Naive B cell (primary cell): ENCODE measurements at regions not wholly inside any gene's neighbourhood (a gene's known extent, or its start where the extent isn't known, plus 50 kb on each side); places are given as distances from the start of the nearest gene placed in this dataset.

Experiments
- ATAC-seq, 2 donors: fragments of 150-1000 bp; cut with Tn5 transposase; 2 replicates each; pipeline ENCODE4 v1.10.0; 2021; ENCODE audit warnings: low read depth in 2 of 2, mild to moderate bottlenecking in 2 of 2, moderate library complexity in 2 of 2
- DNase-seq: peaks from one replicate; pipeline ENCODE4 v3.0.0; 2022
- H3K27ac Mint-ChIP-seq, 6 donors: one replicate each; pipeline ENCODE4 v1.8.0; 2020 to 2022; ENCODE audit warnings: mild to moderate bottlenecking in 6 of 6, mixed read lengths in 6 of 6, moderate library complexity in 5 of 6, inconsistent platforms in 2 of 6
- H3K27me3 Mint-ChIP-seq, 3 donors: one replicate each; pipeline ENCODE4 v1.8.0; 2021 to 2022; ENCODE audit warnings: mixed read lengths in 3 of 3, mild to moderate bottlenecking in 1 of 3
- H3K36me3 Mint-ChIP-seq, 2 donors: one replicate each; pipeline ENCODE4 v1.8.0; 2020 to 2022; ENCODE audit warnings: mixed read lengths in 2 of 2, inconsistent platforms in 1 of 2, mild to moderate bottlenecking in 1 of 2
- H3K4me1 Mint-ChIP-seq, 3 donors: one replicate each; pipeline ENCODE4 v1.8.0; 2020 to 2022; ENCODE audit warnings: mixed read lengths in 3 of 3, inconsistent platforms in 1 of 3, mild to moderate bottlenecking in 1 of 3, moderate library complexity in 1 of 3
- H3K4me3 Mint-ChIP-seq, 8 donors: one replicate each; pipeline ENCODE4 v1.8.0; 2020 to 2022; ENCODE audit warnings: mild to moderate bottlenecking in 8 of 8, mixed read lengths in 8 of 8, moderate library complexity in 8 of 8, inconsistent platforms in 2 of 8
- H3K9me3 Mint-ChIP-seq, 7 donors: one replicate each; pipeline ENCODE4 v1.8.0; 2020 to 2022; ENCODE audit warnings: mixed read lengths in 7 of 7, mild to moderate bottlenecking in 5 of 7, inconsistent platforms in 2 of 7, moderate library complexity in 1 of 7

DNA sequence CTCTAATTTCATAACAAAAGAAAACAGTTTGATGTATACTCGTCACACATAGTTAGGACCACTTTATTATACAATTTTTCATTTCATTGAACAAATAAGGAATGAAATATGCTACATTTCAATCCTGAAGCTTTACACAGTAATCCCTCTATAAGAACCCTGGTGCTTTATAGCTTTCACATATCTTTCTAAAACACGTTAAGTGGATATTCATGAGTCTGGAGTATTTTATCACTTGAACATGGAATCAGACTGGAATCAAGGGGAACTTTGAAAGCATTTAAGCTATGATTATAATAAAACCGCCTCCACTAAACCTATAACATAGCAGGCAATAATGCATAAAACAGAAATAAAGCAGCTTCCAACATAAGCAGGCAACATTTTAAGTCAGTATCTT is 476.6 kb downstream of the COL11A1 start:
- Mint-ChIP-seq H3K27me3 (no peaks in the 10 kb centered on the region), H3K4me1 (no peaks in the 10 kb centered on the region), H3K27ac (no peak overlapping the region), H3K36me3 (no peaks in the 10 kb centered on the region), H3K4me3 (no peak overlapping the region), H3K9me3 (peaks cover 0 to 3% (median 0%) of the 10 kb centered on the region in 7 donors)
- ATAC-seq (no peak), DNase-seq (no peak)

DNA sequence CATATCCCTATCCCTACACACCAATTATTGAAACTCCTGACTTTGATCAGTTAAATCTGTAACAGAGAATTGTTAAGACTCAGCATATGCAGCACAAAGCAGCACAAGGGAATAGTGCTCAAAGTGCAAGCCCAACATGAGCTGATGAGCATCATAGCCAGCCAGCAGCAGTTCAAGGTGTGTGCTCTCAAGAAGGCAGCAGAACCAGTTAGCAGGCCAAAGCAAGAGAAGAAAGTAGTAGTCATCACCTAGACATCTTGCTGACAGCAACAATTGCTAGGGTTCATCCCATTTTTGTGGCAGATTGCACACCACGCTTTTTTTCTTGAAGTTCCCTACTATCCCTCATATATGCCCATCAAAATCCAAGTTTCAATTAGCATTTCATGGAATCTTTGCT is 478.3 kb downstream of the COL11A1 start:
- Mint-ChIP-seq H3K9me3 (peaks cover 0 to 6% (median 1%) of the 10 kb centered on the region in 7 donors), H3K27me3 (no peaks in the 10 kb centered on the region), H3K36me3 (no peaks in the 10 kb centered on the region), H3K4me1 (no peaks in the 10 kb centered on the region), H3K27ac (no peak overlapping the region), H3K4me3 (no peak overlapping the region)
- DNase-seq (no peak), ATAC-seq (no peak)

DNA sequence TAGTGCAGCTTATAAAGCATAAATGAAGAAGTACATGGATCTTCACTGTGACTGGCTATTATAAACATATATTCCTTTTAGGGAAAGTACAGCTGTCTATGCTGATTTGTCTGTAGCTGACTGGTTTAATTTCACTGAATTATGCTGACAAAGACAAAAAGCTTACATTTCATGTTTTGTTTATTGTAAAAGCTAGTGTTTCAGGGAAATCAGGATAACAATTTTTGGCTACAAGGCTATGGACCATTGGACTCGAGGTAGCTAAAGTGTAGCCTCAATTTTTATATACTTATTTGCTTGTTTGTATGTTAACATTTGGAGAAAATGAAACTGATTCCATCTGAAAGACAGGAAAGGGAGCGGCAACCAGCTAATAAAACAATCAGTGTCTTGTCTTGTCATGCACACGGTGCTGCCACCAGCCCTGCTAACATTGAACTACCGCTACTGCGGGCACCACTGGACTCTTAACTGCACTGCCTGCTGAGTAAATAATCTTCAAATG is 480.2 kb downstream of the COL11A1 start:
- ATAC-seq (no peak), DNase-seq (no peak)
- Mint-ChIP-seq H3K4me1 (no peaks in the 10 kb centered on the region), H3K4me3 (no peak overlapping the region), H3K9me3 (peaks cover 0 to 6% (median 0%) of the 10 kb centered on the region in 7 donors), H3K27ac (no peak overlapping the region), H3K27me3 (no peaks in the 10 kb centered on the region), H3K36me3 (no peaks in the 10 kb centered on the region)

DNA sequence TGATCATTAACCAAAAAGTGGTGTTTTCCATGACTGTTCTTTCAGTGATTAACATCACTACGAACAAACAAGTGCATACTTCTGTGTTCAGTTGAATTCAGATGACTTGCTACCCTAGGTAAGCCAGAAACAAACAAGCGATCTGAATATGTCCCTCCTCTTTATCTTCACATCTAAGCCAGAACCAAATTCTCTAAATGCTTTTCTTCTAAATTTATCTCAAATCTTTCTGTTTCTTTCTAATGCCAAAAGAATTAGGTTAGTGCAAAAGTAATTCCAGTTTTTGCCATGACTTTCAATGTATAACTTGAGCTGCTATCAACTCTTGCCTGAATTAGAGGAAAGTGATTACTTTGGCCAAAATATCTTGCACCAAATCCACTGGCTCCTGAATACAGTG is 481.2 kb downstream of the COL11A1 start:
- Mint-ChIP-seq H3K4me1 (no peaks in the 10 kb centered on the region), H3K4me3 (no peak overlapping the region), H3K27me3 (no peaks in the 10 kb centered on the region), H3K9me3 (peaks cover 0 to 6% (median 0%) of the 10 kb centered on the region in 7 donors), H3K36me3 (no peaks in the 10 kb centered on the region), H3K27ac (no peak overlapping the region)
- DNase-seq (no peak), ATAC-seq (no peak)

DNA sequence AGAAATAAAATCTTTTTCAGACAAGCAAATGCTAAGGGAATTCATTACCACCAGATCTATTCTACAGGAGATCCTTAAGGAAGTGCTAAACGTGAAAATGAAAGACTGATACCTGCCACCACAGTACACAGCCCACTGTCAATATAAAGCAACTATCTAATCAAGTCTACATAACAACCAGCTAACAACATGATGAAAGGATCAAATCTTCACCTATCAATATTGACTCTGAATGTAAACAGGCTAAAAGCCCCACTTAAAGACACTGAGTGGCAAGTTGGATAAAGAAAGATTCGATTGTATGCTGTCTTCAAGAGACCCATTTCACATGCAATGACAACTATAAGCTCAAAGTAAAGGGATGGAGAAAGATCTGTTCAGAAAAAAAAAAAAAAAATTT is 492.4 kb downstream of the COL11A1 start:
- no peak for ATAC-seq
- Mint-ChIP-seq H3K4me3 (no peak overlapping the region), H3K9me3 (peaks cover 0 to 10% (median 4%) of the 10 kb centered on the region in 7 donors), H3K27me3 (no peaks in the 10 kb centered on the region), H3K4me1 (no peaks in the 10 kb centered on the region), H3K36me3 (no peaks in the 10 kb centered on the region), H3K27ac (no peak overlapping the region)
- DNase-seq: no peak

DNA sequence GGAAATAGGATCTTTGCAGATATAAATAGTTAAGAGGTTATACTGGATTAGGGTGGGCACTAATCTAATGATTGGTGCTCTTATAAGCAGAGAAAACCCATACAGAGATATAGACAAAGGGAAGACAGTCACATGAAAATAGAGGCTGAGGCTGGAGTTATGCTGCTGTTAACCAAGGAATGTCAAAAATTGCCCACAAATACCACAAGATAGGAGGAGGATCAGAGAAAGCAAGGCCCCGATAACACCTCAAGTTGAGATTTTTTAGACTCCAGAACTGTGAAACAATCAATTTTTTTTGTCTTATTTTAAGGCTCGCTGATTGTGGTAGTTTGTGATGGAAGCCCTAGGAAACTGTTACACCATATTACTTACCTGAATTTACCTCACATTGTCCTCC is 513.2 kb downstream of the COL11A1 start:
- no peak overlapping the region for H3K27ac Mint-ChIP-seq
- peaks cover 0 to 4% (median 0%) of the 10 kb centered on the region in 7 donors for H3K9me3 Mint-ChIP-seq
- no peaks in the 10 kb centered on the region for H3K27me3 Mint-ChIP-seq

DNA sequence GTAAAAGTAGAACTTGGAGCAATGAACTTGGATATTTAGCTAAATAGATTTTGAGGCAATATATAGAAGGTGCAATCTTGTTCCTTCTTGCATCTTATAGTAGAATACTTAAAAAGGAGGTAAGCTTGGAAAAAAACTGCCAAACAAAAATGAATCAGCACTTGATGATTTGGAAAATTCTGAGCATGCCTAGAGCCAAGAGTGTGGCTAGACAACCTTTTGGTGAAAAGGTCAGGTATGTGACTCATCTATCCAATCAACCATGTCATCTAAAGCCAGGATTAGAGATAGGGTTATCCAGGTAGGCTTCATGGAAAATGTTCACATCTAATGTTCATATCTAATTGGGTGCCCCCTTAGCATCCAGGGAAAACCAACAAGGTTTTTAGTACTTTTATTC is 515.0 kb downstream of the COL11A1 start:
- Mint-ChIP-seq H3K4me3 (no peak overlapping the region), H3K36me3 (no peaks in the 10 kb centered on the region), H3K27ac (no peak overlapping the region), H3K9me3 (peaks cover 0 to 4% (median 0%) of the 10 kb centered on the region in 7 donors), H3K4me1 (no peaks in the 10 kb centered on the region), H3K27me3 (no peaks in the 10 kb centered on the region)
- ATAC-seq: no peak
- no peak for DNase-seq

More for the DNA sequence above, 513.2 kb downstream of the COL11A1 start:
- no peaks in the 10 kb centered on the region for H3K36me3 Mint-ChIP-seq
- no peak for DNase-seq
- ATAC-seq: no peak
- no peaks in the 10 kb centered on the region for H3K4me1 Mint-ChIP-seq
- H3K4me3 Mint-ChIP-seq: no peak overlapping the region

DNA sequence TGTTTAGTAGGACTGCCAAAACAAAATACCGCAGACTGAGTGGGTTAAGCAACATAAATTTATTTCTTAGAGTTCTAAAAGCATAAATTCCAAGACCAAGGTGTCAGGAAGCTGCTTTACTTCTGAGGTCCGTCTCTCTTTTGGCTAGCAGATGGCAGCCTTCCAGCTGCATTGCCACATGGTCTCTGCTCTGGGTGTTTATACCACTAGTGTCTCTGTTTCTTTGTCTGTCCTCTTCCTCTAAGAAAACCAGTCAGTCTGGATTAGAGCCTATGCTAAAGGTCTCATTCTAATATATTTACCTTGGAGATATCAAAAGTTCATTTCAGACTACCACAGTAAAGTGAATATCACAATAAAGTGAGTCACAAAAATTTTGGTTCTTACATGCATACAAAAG is 519.8 kb downstream of the COL11A1 start:
- no peak overlapping the region for H3K4me3 Mint-ChIP-seq
- no peaks in the 10 kb centered on the region for H3K27me3 Mint-ChIP-seq

DNA sequence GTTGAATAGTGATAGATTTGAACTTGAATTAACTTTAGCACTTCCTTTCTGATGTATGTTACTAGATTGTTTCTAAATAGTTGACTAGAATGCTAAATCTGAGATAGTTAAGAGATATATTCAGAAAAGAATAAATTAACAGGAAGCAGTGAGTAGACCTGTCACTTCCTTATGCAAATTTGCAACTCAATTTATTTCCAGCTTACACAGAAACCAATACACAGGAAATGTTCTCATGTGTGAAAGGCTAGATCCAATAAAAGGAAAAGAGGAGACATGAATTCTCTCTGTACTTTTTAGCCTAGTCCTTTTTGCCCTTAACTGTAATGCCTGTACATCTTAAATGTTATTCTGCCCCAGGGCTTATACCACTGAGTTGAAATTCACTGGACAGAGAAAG is 522.3 kb downstream of the COL11A1 start:
- Mint-ChIP-seq H3K27ac (no peak overlapping the region), H3K4me1 (no peaks in the 10 kb centered on the region), H3K4me3 (no peak overlapping the region), H3K36me3 (no peaks in the 10 kb centered on the region), H3K9me3 (peaks cover 0 to 8% (median 2%) of the 10 kb centered on the region in 7 donors), H3K27me3 (no peaks in the 10 kb centered on the region)
- ATAC-seq: no peak
- no peak for DNase-seq

More for the DNA sequence above, 519.8 kb downstream of the COL11A1 start:
- Mint-ChIP-seq H3K27ac (no peak overlapping the region), H3K9me3 (no peaks in the 10 kb centered on the region), H3K36me3 (no peaks in the 10 kb centered on the region), H3K4me1 (no peaks in the 10 kb centered on the region)
- ATAC-seq (no peak), DNase-seq (no peak)

DNA sequence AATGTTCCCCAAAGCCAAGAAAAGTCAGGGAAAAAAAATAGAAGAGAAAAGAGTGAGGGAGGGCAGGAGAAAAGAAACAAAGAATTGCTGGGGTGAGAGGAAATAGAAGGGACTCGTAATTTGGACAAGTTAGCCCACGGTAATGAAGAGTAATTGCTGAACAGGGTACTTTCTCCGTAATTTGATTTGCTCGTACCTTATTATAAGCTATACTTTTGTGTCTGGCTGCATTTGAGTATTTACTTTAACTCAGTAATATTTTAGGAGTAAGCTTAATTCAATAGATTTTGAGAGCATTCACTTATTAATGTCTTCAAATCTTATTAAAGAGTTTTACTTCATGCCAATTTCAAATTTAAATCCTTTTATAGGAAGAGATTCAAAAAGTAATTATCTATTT is 527.5 kb downstream of the COL11A1 start:
- peaks cover 0 to 10% (median 2%) of the 10 kb centered on the region in 7 donors for H3K9me3 Mint-ChIP-seq
- H3K27me3 Mint-ChIP-seq: no peaks in the 10 kb centered on the region
- no peaks in the 10 kb centered on the region for H3K4me1 Mint-ChIP-seq
- DNase-seq (no peak), ATAC-seq (no peak)
- H3K27ac Mint-ChIP-seq: no peak overlapping the region
- H3K4me3 Mint-ChIP-seq: no peak overlapping the region
- H3K36me3 Mint-ChIP-seq: no peaks in the 10 kb centered on the region

DNA sequence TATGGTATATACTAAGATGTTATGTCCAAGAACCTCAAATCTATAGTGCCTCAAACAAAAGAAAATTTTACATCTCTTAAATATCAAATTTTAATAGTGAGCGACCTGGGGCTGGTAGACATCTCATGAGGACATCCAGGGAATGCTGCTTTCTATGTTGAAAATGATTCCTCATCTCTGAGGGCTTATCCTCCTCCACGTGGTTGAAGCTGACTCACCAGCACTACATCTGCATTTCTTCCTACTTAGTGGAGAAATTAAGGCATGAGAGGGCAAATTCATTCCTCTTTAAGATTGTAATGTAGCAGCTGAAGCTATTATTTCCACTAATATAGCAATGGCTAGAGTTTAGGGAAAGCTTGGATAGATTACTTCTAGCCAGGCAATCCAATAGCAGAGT is 529.5 kb downstream of the COL11A1 start:
- Mint-ChIP-seq H3K4me3 (no peak overlapping the region), H3K9me3 (peaks cover 0 to 10% (median 2%) of the 10 kb centered on the region in 7 donors), H3K27me3 (no peaks in the 10 kb centered on the region), H3K4me1 (no peaks in the 10 kb centered on the region), H3K27ac (no peak overlapping the region), H3K36me3 (no peaks in the 10 kb centered on the region)
- DNase-seq: no peak
- ATAC-seq: no peak

DNA sequence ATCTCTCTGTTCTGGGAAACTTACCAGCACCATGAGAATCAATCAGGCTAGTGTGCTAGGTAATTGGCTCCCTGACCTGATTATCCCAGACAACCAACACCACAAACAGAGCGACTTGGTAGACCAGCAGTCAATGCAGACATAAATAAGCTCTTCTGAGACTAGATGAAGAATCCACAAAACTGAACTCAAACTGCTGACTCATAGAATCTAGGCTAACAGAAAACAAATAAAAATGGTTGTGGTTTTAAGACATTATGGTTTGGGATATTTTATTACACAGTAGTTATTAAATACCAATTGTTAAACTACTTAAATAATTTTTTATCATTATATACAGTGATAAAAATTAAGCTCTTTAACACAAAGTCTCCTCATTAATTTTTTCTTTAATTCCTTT is 535.7 kb downstream of the COL11A1 start:
- no peak for DNase-seq
- Mint-ChIP-seq H3K4me3 (no peak overlapping the region), H3K4me1 (no peaks in the 10 kb centered on the region), H3K27ac (no peak overlapping the region), H3K9me3 (no peaks in the 10 kb centered on the region), H3K27me3 (no peaks in the 10 kb centered on the region), H3K36me3 (no peaks in the 10 kb centered on the region)
- ATAC-seq: no peak

DNA sequence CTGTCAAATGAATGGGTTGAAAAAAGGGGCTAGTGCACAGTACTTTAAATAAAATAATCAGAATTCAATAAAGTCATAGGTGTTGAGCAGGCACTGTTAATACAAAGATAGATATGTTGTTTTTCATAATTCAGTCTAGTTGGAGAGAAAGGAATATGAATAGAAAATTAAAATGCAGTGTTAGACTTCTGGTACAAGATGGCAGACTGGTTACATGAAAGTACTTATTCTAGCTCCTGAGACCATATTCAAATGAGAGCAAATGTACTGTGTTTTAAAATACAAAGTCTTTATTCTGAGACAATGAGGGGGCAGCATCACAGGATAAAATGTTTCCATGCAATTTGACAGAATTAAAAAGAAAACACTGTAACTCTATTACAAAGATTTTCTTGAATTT is 542.1 kb downstream of the COL11A1 start:
- Mint-ChIP-seq H3K27ac (no peak overlapping the region), H3K4me1 (peaks cover 0 to 2% (median 0%) of the 10 kb centered on the region in 3 donors), H3K27me3 (no peaks in the 10 kb centered on the region), H3K36me3 (no peaks in the 10 kb centered on the region), H3K4me3 (no peak overlapping the region), H3K9me3 (no peaks in the 10 kb centered on the region)
- DNase-seq: no peak
- no peak for ATAC-seq

DNA sequence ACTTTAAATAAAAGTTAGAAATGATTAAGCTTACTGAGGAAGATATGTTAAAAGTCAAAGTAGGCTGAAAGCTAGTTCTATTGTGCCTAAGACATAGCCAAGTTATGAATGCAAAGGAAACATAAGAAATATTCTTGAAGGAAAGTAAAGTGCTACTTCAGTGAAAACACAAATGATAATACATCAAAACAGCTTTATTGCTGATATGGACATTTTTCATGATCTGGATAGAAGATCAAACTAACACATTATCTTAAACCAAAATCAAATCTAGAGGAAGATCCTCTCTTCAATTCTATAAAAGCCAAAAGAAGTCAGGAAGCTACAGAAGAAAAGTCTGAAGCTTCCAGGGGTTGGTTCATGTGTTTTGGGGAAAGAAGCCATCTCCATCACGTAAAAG is 545.9 kb downstream of the COL11A1 start:
- no peak overlapping the region for H3K27ac Mint-ChIP-seq
- H3K27me3 Mint-ChIP-seq: no peaks in the 10 kb centered on the region
- H3K4me1 Mint-ChIP-seq: peaks cover 0 to 2% (median 0%) of the 10 kb centered on the region in 3 donors
- ATAC-seq: no peak
- H3K36me3 Mint-ChIP-seq: no peaks in the 10 kb centered on the region
- no peak for DNase-seq
- H3K4me3 Mint-ChIP-seq: no peak overlapping the region
- H3K9me3 Mint-ChIP-seq: no peaks in the 10 kb centered on the region

DNA sequence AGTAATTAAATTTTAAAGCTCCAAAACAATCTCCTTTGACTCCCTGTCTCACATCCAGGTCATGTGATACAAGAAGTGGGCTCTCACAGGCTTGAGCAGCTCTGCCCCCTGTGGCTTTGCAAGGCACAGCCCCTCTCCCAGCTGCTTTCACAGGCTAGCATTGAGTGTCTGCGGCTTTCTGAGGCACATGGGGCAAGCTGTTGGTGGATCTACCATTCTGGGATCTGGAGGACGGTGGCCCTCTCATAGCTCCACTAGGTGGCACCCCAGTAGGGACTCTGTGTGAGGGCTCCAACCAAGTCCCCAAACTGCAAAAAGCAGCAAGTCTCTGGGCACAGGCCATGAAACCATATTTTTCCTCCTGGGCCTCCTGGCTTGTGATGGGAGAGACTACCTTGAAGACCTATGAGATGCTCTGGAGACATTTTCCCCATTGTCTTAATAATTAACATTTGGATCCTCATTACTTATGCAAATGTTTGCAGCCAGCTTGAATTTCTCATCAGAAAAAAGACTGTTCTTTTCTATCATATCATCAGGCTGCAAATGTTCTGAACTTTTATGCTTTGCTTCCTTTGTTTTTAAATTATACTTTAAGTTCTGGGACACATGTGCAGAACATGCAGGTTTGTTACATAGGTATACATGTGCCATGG is 554.1 kb upstream of the OLFM3 start:
- no peaks in the 10 kb centered on the region for H3K36me3 Mint-ChIP-seq
- DNase-seq: no peak
- H3K27ac Mint-ChIP-seq: no peak overlapping the region
- no peak overlapping the region for H3K4me3 Mint-ChIP-seq
- H3K27me3 Mint-ChIP-seq: no peaks in the 10 kb centered on the region
- no peaks in the 10 kb centered on the region for H3K4me1 Mint-ChIP-seq
- H3K9me3 Mint-ChIP-seq: peaks cover 5 to 39% (median 13%) of the 10 kb centered on the region in 7 donors
- ATAC-seq: no peak
